Spinal cord (tissue), 9 donors: ENCODE measurements at regions not wholly inside any gene's neighbourhood (a gene's known extent, or its start where the extent isn't known, plus 50 kb on each side); places are given as distances from the start of the nearest gene placed in this dataset.

Experiments
- DNase-seq, 6 donors: peaks; one replicate each; pipeline versions ENCODE4 v3.0.0 to v3.0.0-alpha.2; 2013 to 2015; ENCODE audit warnings: low spot score in 6 of 6, low read depth in 4 of 6
- H3K27ac ChIP-seq: one replicate; pipeline ENCODE4 v1.5.1; 2013; ENCODE audit warnings: low read depth, low read length, control low read depth
- H3K27me3 ChIP-seq: one replicate; pipeline ENCODE4 v1.6.1; 2013; ENCODE audit warnings: low read length; ENCODE audit not compliant: control insufficient read depth, insufficient read depth
- H3K36me3 ChIP-seq: one replicate; pipeline ENCODE4 v1.6.1; 2013; ENCODE audit warnings: low read length; ENCODE audit not compliant: control insufficient read depth, insufficient read depth
- H3K4me1 ChIP-seq: one replicate; pipeline ENCODE4 v1.6.1; 2013; ENCODE audit warnings: low read length; ENCODE audit not compliant: control insufficient read depth, insufficient read depth
- H3K4me3 ChIP-seq: one replicate; pipeline ENCODE4 v1.5.1; 2013; ENCODE audit warnings: low read depth, low read length, control low read depth
- H3K9me3 ChIP-seq: one replicate; pipeline ENCODE4 v1.6.1; 2013; ENCODE audit warnings: low read length; ENCODE audit not compliant: control insufficient read depth, insufficient read depth
- WGBS: methylation state at CpG from one replicate; pipeline ENCODE4 v1.1.5; 2013; ENCODE audit warnings: missing lambda C conversion rate; ENCODE audit not compliant: insufficient coverage; 5-methylcytosine and 5-hydroxymethylcytosine counted together
- donor health status: healthy.

DNA sequence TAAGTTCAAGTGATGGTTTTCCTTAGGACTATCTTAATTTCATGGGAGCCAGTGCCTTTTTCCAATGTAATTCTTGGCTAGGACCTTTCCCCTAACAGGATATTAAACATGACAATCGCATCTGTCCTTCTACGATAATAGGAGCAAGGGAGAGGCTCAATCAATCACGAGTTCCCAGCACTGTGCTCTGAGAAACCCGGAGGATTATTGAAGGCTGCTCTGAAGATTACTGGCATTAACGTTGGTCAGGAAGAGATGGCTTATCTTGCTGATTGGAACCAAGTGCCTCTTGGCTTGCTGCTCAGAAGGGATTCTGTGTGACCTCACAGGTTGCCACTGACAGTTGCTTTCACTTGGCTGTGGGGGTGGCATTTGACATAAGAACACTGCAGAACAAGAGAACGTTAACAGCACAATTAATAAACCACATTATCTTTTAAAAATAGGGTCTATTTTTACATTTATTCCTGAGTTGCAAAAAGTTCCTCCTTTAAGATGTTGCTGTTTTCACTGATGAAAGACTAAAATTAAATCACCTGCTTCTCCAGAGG lies 252.1 kb upstream of the TAC1 start:
- peak in 1 of 6 donors; percentile 13 for DNase-seq
- Histone ChIP-seq H3K27me3 (no peaks in the 10 kb centered on the region), H3K9me3 (no peaks in the 10 kb centered on the region), H3K4me3 (no peak overlapping the region), H3K36me3 (no peaks in the 10 kb centered on the region), H3K27ac (no peak overlapping the region), H3K4me1 (no peaks in the 10 kb centered on the region)
- 46% methylated on average over 5 of the region's 6 CpGs for WGBS

DNA sequence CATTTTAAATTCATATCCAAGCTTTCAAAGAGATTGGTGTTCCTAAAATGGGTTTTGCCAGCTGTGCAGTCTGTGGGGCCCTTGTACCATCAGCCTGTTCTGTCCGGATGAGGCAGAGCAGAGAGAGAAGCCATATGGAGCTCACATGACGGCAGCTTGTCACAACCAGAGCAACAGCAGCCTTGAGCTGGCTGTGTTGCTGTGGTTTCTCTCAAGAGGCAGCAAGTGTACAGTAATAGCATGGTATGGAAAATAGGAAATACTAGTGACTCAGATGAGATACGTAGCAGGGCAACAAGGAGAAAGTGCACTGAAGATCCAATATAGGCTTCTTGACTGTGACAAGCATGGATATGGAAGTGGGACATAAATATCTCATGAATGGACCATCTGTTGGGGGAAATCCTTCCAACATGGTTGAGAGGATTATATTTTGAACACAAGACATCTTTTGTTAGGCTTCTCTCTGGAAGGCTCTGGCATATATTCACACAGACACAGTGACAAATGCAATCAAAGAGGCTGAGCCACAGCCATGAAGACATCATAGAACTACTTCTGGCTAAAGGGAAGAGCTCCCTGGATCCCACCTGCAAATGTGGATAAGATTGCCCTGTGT lies 251.0 kb upstream of the TAC1 start:
- WGBS, result 49% methylated on average over 3 of the region's 3 CpGs
- DNase-seq, result peak in 3 of 6 donors; percentile 8 to 81 (median 76)
- Histone ChIP-seq H3K36me3 (no peaks in the 10 kb centered on the region), H3K9me3 (no peaks in the 10 kb centered on the region), H3K27me3 (no peaks in the 10 kb centered on the region), H3K4me3 (no peak overlapping the region), H3K27ac (no peak overlapping the region), H3K4me1 (no peaks in the 10 kb centered on the region)

DNA sequence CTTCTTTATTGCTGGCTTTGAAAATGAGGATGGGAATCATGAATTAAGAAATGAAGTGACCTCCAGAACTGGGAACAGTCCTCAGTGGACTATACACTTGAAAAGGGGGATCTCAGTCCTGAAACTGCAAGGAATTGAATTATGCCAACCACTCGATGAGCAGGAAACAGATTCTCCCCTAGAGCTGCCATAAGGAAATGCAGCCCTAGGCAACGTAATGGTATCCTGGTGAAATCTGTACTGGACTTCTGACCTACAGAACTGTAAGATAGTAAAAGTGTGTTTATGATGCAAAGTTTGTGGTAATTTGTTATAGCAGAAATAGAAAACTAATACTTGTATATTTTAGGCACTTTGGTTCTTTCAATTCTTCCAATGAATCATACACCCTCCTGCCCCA lies 236.4 kb upstream of the TAC1 start:
- Histone ChIP-seq H3K9me3 (no peaks in the 10 kb centered on the region), H3K27ac (no peak overlapping the region), H3K4me1 (no peaks in the 10 kb centered on the region), H3K36me3 (no peaks in the 10 kb centered on the region), H3K27me3 (no peaks in the 10 kb centered on the region), H3K4me3 (no peak overlapping the region)
- DNase-seq, result no peak
- 88% methylated on average over 1 of the region's 2 CpGs for WGBS

DNA sequence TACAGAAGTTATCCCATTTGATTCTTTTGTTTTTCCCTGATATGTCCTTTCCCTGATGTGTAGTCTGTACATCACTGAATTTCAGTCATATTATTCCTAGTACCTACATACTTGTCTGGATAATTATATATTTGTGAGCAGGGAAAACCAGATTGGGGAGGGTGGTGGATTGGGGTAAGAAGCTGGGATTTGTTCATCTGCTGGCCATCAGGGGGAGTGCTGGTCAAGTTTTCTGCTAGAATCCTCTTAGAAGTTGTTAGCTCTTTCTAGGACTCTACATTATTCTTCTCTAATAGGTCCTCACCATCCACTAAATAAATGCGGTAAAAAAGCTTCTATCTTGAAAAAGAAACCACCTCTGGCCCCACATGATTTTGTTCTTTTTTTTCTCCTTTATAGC lies 232.7 kb upstream of the TAC1 start:
- WGBS, result 67% methylated on average over 1 of the region's 1 CpG

DNA sequence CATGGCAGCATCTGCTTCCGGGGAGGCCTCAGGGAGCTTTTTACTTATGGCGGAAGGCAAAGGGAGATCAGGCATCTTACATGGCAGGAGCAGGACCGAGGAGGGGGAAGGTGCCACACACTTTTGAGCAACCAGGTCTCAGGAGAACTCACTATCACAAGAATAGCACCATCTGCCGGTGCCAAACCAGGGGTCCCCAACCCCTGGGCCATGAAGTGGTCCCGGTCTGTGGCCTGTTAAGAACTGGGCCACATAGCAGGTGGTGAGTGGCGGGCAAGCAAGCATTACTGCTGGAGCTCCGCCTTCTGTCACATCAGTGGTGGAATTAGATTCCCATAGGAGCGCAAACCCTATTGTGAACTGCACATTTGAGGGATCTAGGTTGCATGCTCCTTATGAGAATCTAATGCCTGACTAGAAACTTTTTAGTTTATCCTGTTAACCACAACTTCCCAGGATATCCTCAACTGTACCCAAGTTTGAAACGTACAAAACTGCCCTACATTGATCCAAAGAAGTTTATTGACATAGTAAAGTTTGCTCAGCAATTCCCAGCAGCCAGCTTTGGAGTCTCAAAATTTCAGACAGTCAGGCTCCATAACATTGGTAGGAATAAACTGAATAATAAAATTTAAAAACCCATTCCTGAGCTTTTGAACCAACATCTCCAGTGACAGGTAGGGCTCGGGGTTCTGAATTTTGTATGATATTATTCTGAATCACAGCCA lies 228.4 kb upstream of the TAC1 start:
- no peaks in the 10 kb centered on the region for H3K36me3 ChIP-seq
- no peak overlapping the region for H3K27ac ChIP-seq
- no peaks in the 10 kb centered on the region for H3K4me1 ChIP-seq
- H3K9me3 ChIP-seq, result no peaks in the 10 kb centered on the region
- no peak overlapping the region for H3K4me3 ChIP-seq
- WGBS, result 93% methylated on average over 5 of the region's 10 CpGs
- DNase-seq, result no peak
- no peaks in the 10 kb centered on the region for H3K27me3 ChIP-seq

More for the DNA sequence above, 232.7 kb upstream of the TAC1 start:
- H3K27ac ChIP-seq, result no peak overlapping the region
- no peaks in the 10 kb centered on the region for H3K9me3 ChIP-seq
- no peak overlapping the region for H3K4me3 ChIP-seq
- H3K4me1 ChIP-seq, result no peaks in the 10 kb centered on the region
- DNase-seq, result peak in 2 of 6 donors; percentile 28 to 43
- H3K27me3 ChIP-seq, result no peaks in the 10 kb centered on the region
- no peaks in the 10 kb centered on the region for H3K36me3 ChIP-seq

DNA sequence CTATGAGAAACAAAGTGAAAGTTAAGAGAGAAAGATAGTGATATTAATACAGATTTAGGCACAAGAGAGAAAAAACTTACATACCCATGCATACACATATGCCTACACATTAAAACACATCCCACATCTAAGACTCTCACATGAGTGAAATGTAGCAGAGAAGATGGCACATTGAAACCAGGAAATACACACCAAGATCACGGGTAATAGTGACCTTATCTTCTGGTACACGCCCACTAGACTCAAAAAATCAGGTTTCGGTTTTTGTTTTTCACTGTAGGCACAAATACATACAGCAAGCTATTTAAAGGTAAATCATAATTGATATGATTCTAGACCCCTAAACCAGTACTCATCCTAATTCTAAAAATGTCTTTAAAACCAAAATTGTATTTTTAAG lies 225.2 kb upstream of the TAC1 start:
- H3K9me3 ChIP-seq, result no peaks in the 10 kb centered on the region
- H3K4me1 ChIP-seq, result no peaks in the 10 kb centered on the region
- no peak for DNase-seq
- H3K27ac ChIP-seq, result no peak overlapping the region
- no peaks in the 10 kb centered on the region for H3K27me3 ChIP-seq
- no peaks in the 10 kb centered on the region for H3K36me3 ChIP-seq
- no CpG with 5 or more reads among the region's 3 CpGs for WGBS
- H3K4me3 ChIP-seq, result no peak overlapping the region

DNA sequence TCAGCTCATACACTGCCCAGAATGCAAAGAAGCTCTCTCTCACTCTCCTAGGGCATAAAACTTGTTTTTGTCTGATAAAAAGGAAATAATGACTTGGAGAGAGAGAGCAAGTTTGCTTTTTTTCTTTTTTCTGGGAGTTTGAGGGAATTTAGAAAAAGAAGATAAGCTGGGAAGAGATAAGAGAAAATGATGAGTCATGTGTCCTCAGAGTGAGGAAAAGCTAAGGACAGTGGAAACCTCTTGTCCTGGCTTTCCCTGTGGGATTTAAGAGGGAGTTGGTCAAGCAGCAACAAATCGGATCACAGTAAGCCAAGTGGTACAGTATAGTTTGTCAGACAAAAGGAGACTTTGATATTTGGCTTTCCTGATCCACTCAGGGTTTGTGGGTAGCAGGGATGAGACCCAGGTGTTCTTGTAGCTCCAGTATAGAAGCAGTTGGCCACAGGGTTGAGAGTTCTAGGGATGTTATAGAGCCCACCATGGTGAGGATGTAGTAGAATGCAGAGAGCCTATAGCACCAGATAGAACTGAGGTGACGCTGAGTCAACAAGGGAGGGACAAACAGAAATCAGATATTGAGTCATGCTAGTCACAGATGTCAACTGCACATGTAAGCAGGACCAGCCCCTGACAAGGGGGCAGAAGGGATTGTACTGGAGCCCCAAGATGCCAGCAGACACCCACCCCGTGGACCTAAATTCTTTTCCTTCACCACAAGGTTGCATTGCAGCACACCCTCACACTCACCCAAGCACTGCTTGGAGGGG lies 219.3 kb upstream of the TAC1 start:
- no peak overlapping the region for H3K4me3 ChIP-seq
- no peaks in the 10 kb centered on the region for H3K36me3 ChIP-seq
- WGBS, result 88% methylated on average over 2 of the region's 3 CpGs
- H3K4me1 ChIP-seq, result no peaks in the 10 kb centered on the region
- no peak for DNase-seq
- no peaks in the 10 kb centered on the region for H3K27me3 ChIP-seq
- no peaks in the 10 kb centered on the region for H3K9me3 ChIP-seq
- H3K27ac ChIP-seq, result no peak overlapping the region

DNA sequence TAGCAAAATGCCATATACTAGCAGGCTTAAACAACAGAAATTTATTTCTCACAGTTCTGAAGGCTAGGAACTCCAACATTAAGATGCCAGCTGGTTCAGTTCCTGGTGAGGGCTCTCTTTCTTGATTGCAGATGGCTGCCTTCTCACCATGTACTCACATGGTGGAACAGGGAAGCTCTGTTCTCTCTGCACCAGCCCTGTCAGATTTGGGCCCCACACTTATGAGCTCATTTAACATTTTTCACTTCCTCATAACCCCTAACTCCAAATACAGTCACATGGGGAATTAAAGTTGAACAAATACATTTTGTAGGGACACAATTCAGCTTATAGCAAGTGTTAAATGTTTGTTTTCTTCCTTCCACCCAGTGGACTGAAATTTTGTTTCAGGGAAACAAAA lies 218.6 kb upstream of the TAC1 start:
- H3K27me3 ChIP-seq, result no peaks in the 10 kb centered on the region
- DNase-seq, result peak in 1 of 6 donors; percentile 30
- no peaks in the 10 kb centered on the region for H3K9me3 ChIP-seq
- no peaks in the 10 kb centered on the region for H3K4me1 ChIP-seq
- no peaks in the 10 kb centered on the region for H3K36me3 ChIP-seq
- H3K27ac ChIP-seq, result no peak overlapping the region
- H3K4me3 ChIP-seq, result no peak overlapping the region

DNA sequence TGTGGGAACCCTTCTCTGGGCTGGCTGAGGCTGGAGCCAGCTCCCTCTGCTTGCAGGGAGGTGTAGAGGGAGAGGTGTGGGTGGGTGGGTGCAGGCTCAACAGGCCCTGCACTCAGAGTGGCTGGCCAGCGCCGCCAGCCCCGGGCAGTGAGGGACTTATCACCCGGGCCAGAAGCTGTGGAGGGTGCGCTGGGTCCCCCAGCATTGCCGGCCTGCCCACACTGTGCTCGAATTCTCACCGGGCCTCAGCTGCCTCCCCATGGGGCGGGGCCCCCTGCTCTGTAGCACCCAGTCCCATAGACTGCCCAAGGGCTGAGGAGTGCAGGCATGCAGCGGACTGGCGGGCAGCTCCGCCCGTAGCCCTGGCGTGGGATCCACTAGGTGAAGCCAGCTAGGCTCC lies 190.7 kb upstream of the TAC1 start:
- H3K4me1 ChIP-seq, result no peaks in the 10 kb centered on the region
- no peaks in the 10 kb centered on the region for H3K36me3 ChIP-seq
- WGBS, result 99% methylated on average over 13 of the region's 14 CpGs
- no peak overlapping the region for H3K4me3 ChIP-seq
- DNase-seq, result no peak
- H3K27ac ChIP-seq, result no peak overlapping the region
- H3K9me3 ChIP-seq, result peaks cover 2% of the 10 kb centered on the region
- H3K27me3 ChIP-seq, result no peaks in the 10 kb centered on the region
